Adipocyte (in vitro differentiated cells): ENCODE measurements at regions not wholly inside any gene's neighbourhood (a gene's known extent, or its start where the extent isn't known, plus 50 kb on each side); places are given as distances from the start of the nearest gene placed in this dataset.

ENCODE experiments used
- DNase-seq: peaks from one replicate; pipeline ENCODE4 v3.0.0-alpha.2; 2015; ENCODE audit warnings: low read depth
- H3K27me3 ChIP-seq: replicated peaks from 2 replicates; pipeline ENCODE4 v1.7.0; 2013; ENCODE audit warnings: mild to moderate bottlenecking, low read length, moderate library complexity; ENCODE audit not compliant: control insufficient read depth, insufficient read depth
- H3K36me3 ChIP-seq: 2 replicates; pipeline ENCODE4 v1.7.0; 2013; ENCODE audit warnings: low read length, mild to moderate bottlenecking, moderate library complexity; ENCODE audit not compliant: control insufficient read depth, insufficient read depth, severe bottlenecking
- H3K4me1 ChIP-seq: 2 replicates; pipeline ENCODE4 v1.7.0; 2013; ENCODE audit warnings: mild to moderate bottlenecking, low read length, moderate library complexity; ENCODE audit not compliant: control insufficient read depth, insufficient read depth
- H3K4me3 ChIP-seq: 2 replicates; pipeline ENCODE4 v1.7.0; 2013; ENCODE audit warnings: mild to moderate bottlenecking, low read length, moderate library complexity
- H3K9ac ChIP-seq: 2 replicates; pipeline ENCODE4 v1.7.0; 2013; ENCODE audit warnings: mild to moderate bottlenecking, low read length, moderate library complexity
- H3K9me3 ChIP-seq: 2 replicates; pipeline ENCODE4 v1.7.0; 2013; ENCODE audit warnings: mild to moderate bottlenecking, low read length, moderate library complexity; ENCODE audit not compliant: control insufficient read depth

GRCh38 chr1:14520514-14521163 lies 77.8 kb upstream of the KAZN start:
- Histone ChIP-seq H3K4me3 (no peak overlapping the region), H3K9me3 (no peaks in the 10 kb centered on the region)

GRCh38 chr1:14521622-14522021 lies 76.9 kb upstream of the KAZN start:
- no peaks in the 10 kb centered on the region for H3K36me3 ChIP-seq
- no peaks in the 10 kb centered on the region for H3K9me3 ChIP-seq
- H3K4me3 ChIP-seq: no peak overlapping the region
- no peaks in the 10 kb centered on the region for H3K27me3 ChIP-seq
- H3K9ac ChIP-seq: peak overlapping the region; percentile 73
- H3K4me1 ChIP-seq: peaks cover 65% of the 10 kb centered on the region
- DNase-seq: peak; percentile 26

More at GRCh38 chr1:14520514-14521163, 77.8 kb upstream of the KAZN start:
- Histone ChIP-seq H3K36me3 (no peaks in the 10 kb centered on the region), H3K9ac (peak overlapping the region; percentile 21), H3K27me3 (no peaks in the 10 kb centered on the region), H3K4me1 (peaks cover 65% of the 10 kb centered on the region)
- DNase-seq: no peak

GRCh38 chr1:14522077-14522925 lies 76.2 kb upstream of the KAZN start:
- Histone ChIP-seq H3K27me3 (no peaks in the 10 kb centered on the region), H3K4me3 (peak overlapping the region; percentile 30), H3K36me3 (no peaks in the 10 kb centered on the region), H3K9ac (peak overlapping the region; percentile 73), H3K4me1 (peaks cover 58% of the 10 kb centered on the region), H3K9me3 (no peaks in the 10 kb centered on the region)
- DNase-seq: peak; percentile 59

- no peaks in the 10 kb centered on the region for H3K9me3 ChIP-seq
- peak overlapping the region; percentile 27 for H3K4me3 ChIP-seq
- DNase-seq: peak; percentile 43
- no peaks in the 10 kb centered on the region for H3K36me3 ChIP-seq
- no peaks in the 10 kb centered on the region for H3K27me3 ChIP-seq
- H3K4me1 ChIP-seq: peaks cover 52% of the 10 kb centered on the region
- peak overlapping the region; percentile 73 for H3K9ac ChIP-seq
Observed at GRCh38 chr1:14522926-14523241, 75.6 kb upstream of the KAZN start.

GRCh38 chr1:14524826-14525636 lies 73.5 kb upstream of the KAZN start:
- no peak for DNase-seq
- Histone ChIP-seq H3K4me1 (peaks cover 35% of the 10 kb centered on the region), H3K9ac (no peak overlapping the region), H3K27me3 (no peaks in the 10 kb centered on the region), H3K36me3 (no peaks in the 10 kb centered on the region), H3K4me3 (no peak overlapping the region), H3K9me3 (no peaks in the 10 kb centered on the region)

- no peak for DNase-seq
- H3K27me3 ChIP-seq: no peaks in the 10 kb centered on the region
- H3K9me3 ChIP-seq: no peaks in the 10 kb centered on the region
- peaks cover 4% of the 10 kb centered on the region for H3K4me1 ChIP-seq
- H3K36me3 ChIP-seq: no peaks in the 10 kb centered on the region
- H3K9ac ChIP-seq: no peak overlapping the region
- no peak overlapping the region for H3K4me3 ChIP-seq
Observed at GRCh38 chr1:14529475-14529874, 69.0 kb upstream of the KAZN start.

GRCh38 chr1:14531519-14531918 lies 67.0 kb upstream of the KAZN start:
- H3K36me3 ChIP-seq: no peaks in the 10 kb centered on the region
- peaks cover 4% of the 10 kb centered on the region for H3K4me1 ChIP-seq
- H3K27me3 ChIP-seq: no peaks in the 10 kb centered on the region
- H3K9me3 ChIP-seq: no peaks in the 10 kb centered on the region
- no peak overlapping the region for H3K9ac ChIP-seq
- H3K4me3 ChIP-seq: no peak overlapping the region
- no peak for DNase-seq

- Histone ChIP-seq H3K4me3 (no peak overlapping the region), H3K36me3 (no peaks in the 10 kb centered on the region), H3K27me3 (no peaks in the 10 kb centered on the region), H3K9ac (no peak overlapping the region), H3K4me1 (peaks cover 5% of the 10 kb centered on the region), H3K9me3 (no peaks in the 10 kb centered on the region)
- DNase-seq: no peak
Observed at GRCh38 chr1:14535619-14536355, 62.7 kb upstream of the KAZN start.

- Histone ChIP-seq H3K9ac (no peak overlapping the region), H3K9me3 (no peaks in the 10 kb centered on the region), H3K27me3 (no peaks in the 10 kb centered on the region), H3K4me1 (peaks cover 15% of the 10 kb centered on the region), H3K36me3 (no peaks in the 10 kb centered on the region), H3K4me3 (no peak overlapping the region)
- DNase-seq: no peak
Observed at GRCh38 chr1:14538335-14538734, 60.1 kb upstream of the KAZN start.

GRCh38 chr1:14539309-14539708 lies 59.2 kb upstream of the KAZN start:
- Histone ChIP-seq H3K36me3 (no peaks in the 10 kb centered on the region), H3K4me3 (no peak overlapping the region), H3K9me3 (no peaks in the 10 kb centered on the region), H3K27me3 (no peaks in the 10 kb centered on the region), H3K9ac (no peak overlapping the region), H3K4me1 (peaks cover 24% of the 10 kb centered on the region)
- DNase-seq: no peak
